Neural cell (in vitro differentiated cells): ENCODE measurements at regions not wholly inside any gene's neighbourhood (a gene's known extent, or its start where the extent isn't known, plus 50 kb on each side); places are given as distances from the start of the nearest gene placed in this dataset.

Experiments used
- H2AFZ ChIP-seq: fragments of 200-600, 300-800 bp; sonication (generic), shearing (Covaris generic); 2 replicates; pipeline ENCODE4 v1.6.0; 2014; ENCODE audit warnings: low read depth, mild to moderate bottlenecking, antibody characterized with exemption, low read length, moderate library complexity
- H3F3A ChIP-seq: fragments of 200-600 bp; shearing (Covaris generic); 2 replicates; pipeline ENCODE4 v1.6.1; 2016; ENCODE audit warnings: mild to moderate bottlenecking, moderate library complexity, mixed read lengths, antibody characterized with exemption, low read length; ENCODE audit not compliant: insufficient read depth, poor library complexity, severe bottlenecking
- H3K27ac ChIP-seq: fragments of 200-600, 300-800 bp; sonication (generic), shearing (Covaris generic); 2 replicates; pipeline ENCODE4 v1.5.1; 2014; ENCODE audit warnings: mild to moderate bottlenecking, low read length, moderate library complexity
- H3K27me3 ChIP-seq: fragments of 300-800, 200-600 bp; sonication (generic), shearing (Covaris generic); 2 replicates; pipeline ENCODE4 v1.6.0; 2014; ENCODE audit warnings: mild to moderate bottlenecking, low read depth, low read length, moderate library complexity; ENCODE audit not compliant: insufficient read depth
- H3K36me3 ChIP-seq: fragments of 300-800, 200-600 bp; sonication (generic), shearing (Covaris generic); 2 replicates; pipeline ENCODE4 v1.5.1; 2014; ENCODE audit warnings: mild to moderate bottlenecking, antibody characterized with exemption, low read length, moderate library complexity; ENCODE audit not compliant: insufficient read depth
- H3K4me2 ChIP-seq: fragments of 300-800, 200-600 bp; sonication (generic), shearing (Covaris generic); 2 replicates; pipeline ENCODE4 v1.6.0; 2014; ENCODE audit warnings: mild to moderate bottlenecking, low read length
- H3K4me3 ChIP-seq: fragments of 300-800, 200-600 bp; sonication (generic), shearing (Covaris generic); 2 replicates; pipeline ENCODE4 v1.5.1; 2014; ENCODE audit warnings: mild to moderate bottlenecking, low read length, moderate library complexity
- H3K79me2 ChIP-seq: fragments of 200-600 bp; shearing (Covaris generic); replicated peaks from 2 replicates; pipeline ENCODE4 v1.6.0; 2014; ENCODE audit warnings: mild to moderate bottlenecking, low read length, moderate library complexity; ENCODE audit not compliant: insufficient read depth
- H3K9ac ChIP-seq: fragments of 300-800, 200-600 bp; sonication (generic), shearing (Covaris generic); 2 replicates; pipeline ENCODE4 v1.6.1; 2016; ENCODE audit warnings: mild to moderate bottlenecking, low read length, mixed read lengths
- H3K9me2 ChIP-seq: fragments of 200-600 bp; shearing (Covaris generic); 2 replicates; pipeline ENCODE4 v1.6.1; 2016; ENCODE audit warnings: mild to moderate bottlenecking, low read length, mixed read lengths; ENCODE audit not compliant: insufficient read depth
- H3K9me3 ChIP-seq: fragments of 200-600, 300-800 bp; sonication (generic), shearing (Covaris generic); 2 replicates; pipeline ENCODE4 v1.6.1; 2016; ENCODE audit warnings: mild to moderate bottlenecking, mixed run types, low read length, moderate library complexity, mixed read lengths
- H4K20me1 ChIP-seq: fragments of 200-600 bp; shearing (Covaris generic); 2 replicates; pipeline ENCODE4 v1.6.1; 2016; ENCODE audit warnings: mild to moderate bottlenecking, mixed run types; ENCODE audit not compliant: insufficient read depth
- EP300 ChIP-seq: fragments of 450-650 bp; conservative IDR thresholded peaks from 2 replicates; pipeline ENCODE4 v1.6.1; 2014; ENCODE audit warnings: antibody characterized with exemption, mild to moderate bottlenecking, moderate library complexity; ENCODE audit not compliant: poor library complexity, severe bottlenecking
- EZH2 ChIP-seq: fragments of 200-600, 300-800 bp; shearing (Covaris generic), sonication (generic); IDR thresholded peaks from 2 replicates; pipeline ENCODE4 v1.6.1; 2014; ENCODE audit warnings: antibody characterized with exemption, low read length, borderline replicate concordance, mild to moderate bottlenecking; ENCODE audit not compliant: insufficient read depth, poor library complexity, severe bottlenecking
- MXI1 ChIP-seq: fragments of 450-650 bp; conservative IDR thresholded peaks from 2 replicates; pipeline ENCODE4 v1.6.1; 2014; ENCODE audit warnings: antibody characterized with exemption, mild to moderate bottlenecking; ENCODE audit not compliant: poor library complexity, severe bottlenecking
- POLR2AphosphoS5 ChIP-seq: IDR thresholded peaks from 2 replicates; pipeline ENCODE4 v1.6.1; 2012
- RAD21 ChIP-seq: fragments of 450-650 bp; conservative IDR thresholded peaks from 2 replicates; pipeline ENCODE4 v1.6.1; 2014; ENCODE audit warnings: antibody characterized with exemption, mild to moderate bottlenecking, moderate library complexity
- SMC3 ChIP-seq: fragments of 450-650 bp; conservative IDR thresholded peaks from 2 replicates; pipeline ENCODE4 v1.6.1; 2014; ENCODE audit warnings: antibody characterized with exemption, mild to moderate bottlenecking, moderate library complexity; ENCODE audit not compliant: poor library complexity
- TAF1 ChIP-seq: IDR thresholded peaks from 2 replicates; pipeline ENCODE4 v1.6.1; 2012; ENCODE audit warnings: low read depth
- TF ChIP-seq, protein P1 (sequence below): fragments of 450-650 bp; IDR thresholded peaks from 2 replicates; pipeline ENCODE4 v1.5.1; 2014; ENCODE audit warnings: antibody characterized with exemption, mild to moderate bottlenecking, moderate library complexity; ENCODE audit not compliant: poor library complexity, severe bottlenecking
- TF ChIP-seq, protein P2 (sequence below): IDR thresholded peaks from 2 replicates; pipeline ENCODE4 v1.6.1; 2012; ENCODE audit warnings: borderline replicate concordance

DNA sequence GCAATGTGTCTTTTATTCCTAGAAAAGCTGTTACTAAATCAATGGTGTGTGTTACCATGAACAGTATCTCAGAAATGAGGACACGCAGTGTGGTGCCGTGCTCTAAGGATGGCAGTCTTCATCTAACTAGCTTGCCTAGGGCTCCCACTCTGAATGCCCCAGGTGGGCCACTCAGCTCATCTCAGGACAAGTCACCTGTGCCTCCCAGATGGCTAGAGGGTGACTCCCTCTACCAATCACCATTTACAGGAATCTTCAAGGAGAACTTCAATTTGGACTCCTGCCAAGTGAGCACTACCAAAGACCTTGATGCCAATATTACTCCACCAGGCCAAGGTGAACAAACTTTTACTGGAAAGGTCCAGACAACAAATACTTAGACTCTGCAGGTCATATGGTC lies 202.8 kb upstream of the FOXQ1 start:
- Histone ChIP-seq H3K9me3 (no peaks in the 10 kb centered on the region), H3K27ac (no peak overlapping the region), H3F3A (no peaks in the 10 kb centered on the region), H4K20me1 (no peaks in the 10 kb centered on the region), H3K79me2 (no peaks in the 10 kb centered on the region), H3K27me3 (peaks cover 31% of the 10 kb centered on the region), H2AFZ (no peak overlapping the region), H3K4me3 (no peak overlapping the region), H3K4me2 (no peak overlapping the region), H3K36me3 (no peaks in the 10 kb centered on the region), H3K9ac (no peak overlapping the region), H3K9me2 (no peaks in the 10 kb centered on the region)
- TF ChIP-seq, protein P1, sequence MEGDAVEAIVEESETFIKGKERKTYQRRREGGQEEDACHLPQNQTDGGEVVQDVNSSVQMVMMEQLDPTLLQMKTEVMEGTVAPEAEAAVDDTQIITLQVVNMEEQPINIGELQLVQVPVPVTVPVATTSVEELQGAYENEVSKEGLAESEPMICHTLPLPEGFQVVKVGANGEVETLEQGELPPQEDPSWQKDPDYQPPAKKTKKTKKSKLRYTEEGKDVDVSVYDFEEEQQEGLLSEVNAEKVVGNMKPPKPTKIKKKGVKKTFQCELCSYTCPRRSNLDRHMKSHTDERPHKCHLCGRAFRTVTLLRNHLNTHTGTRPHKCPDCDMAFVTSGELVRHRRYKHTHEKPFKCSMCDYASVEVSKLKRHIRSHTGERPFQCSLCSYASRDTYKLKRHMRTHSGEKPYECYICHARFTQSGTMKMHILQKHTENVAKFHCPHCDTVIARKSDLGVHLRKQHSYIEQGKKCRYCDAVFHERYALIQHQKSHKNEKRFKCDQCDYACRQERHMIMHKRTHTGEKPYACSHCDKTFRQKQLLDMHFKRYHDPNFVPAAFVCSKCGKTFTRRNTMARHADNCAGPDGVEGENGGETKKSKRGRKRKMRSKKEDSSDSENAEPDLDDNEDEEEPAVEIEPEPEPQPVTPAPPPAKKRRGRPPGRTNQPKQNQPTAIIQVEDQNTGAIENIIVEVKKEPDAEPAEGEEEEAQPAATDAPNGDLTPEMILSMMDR = no peak
- no peak for TF ChIP-seq MXI1
- no peak for TF ChIP-seq SMC3
- TF ChIP-seq POLR2AphosphoS5 = no peak
- no peak for TF ChIP-seq EZH2
- TF ChIP-seq TAF1 = no peak
- TF ChIP-seq EP300 = no peak
- TF ChIP-seq, protein P2, sequence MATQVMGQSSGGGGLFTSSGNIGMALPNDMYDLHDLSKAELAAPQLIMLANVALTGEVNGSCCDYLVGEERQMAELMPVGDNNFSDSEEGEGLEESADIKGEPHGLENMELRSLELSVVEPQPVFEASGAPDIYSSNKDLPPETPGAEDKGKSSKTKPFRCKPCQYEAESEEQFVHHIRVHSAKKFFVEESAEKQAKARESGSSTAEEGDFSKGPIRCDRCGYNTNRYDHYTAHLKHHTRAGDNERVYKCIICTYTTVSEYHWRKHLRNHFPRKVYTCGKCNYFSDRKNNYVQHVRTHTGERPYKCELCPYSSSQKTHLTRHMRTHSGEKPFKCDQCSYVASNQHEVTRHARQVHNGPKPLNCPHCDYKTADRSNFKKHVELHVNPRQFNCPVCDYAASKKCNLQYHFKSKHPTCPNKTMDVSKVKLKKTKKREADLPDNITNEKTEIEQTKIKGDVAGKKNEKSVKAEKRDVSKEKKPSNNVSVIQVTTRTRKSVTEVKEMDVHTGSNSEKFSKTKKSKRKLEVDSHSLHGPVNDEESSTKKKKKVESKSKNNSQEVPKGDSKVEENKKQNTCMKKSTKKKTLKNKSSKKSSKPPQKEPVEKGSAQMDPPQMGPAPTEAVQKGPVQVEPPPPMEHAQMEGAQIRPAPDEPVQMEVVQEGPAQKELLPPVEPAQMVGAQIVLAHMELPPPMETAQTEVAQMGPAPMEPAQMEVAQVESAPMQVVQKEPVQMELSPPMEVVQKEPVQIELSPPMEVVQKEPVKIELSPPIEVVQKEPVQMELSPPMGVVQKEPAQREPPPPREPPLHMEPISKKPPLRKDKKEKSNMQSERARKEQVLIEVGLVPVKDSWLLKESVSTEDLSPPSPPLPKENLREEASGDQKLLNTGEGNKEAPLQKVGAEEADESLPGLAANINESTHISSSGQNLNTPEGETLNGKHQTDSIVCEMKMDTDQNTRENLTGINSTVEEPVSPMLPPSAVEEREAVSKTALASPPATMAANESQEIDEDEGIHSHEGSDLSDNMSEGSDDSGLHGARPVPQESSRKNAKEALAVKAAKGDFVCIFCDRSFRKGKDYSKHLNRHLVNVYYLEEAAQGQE = no peak
- no peak for TF ChIP-seq RAD21

DNA sequence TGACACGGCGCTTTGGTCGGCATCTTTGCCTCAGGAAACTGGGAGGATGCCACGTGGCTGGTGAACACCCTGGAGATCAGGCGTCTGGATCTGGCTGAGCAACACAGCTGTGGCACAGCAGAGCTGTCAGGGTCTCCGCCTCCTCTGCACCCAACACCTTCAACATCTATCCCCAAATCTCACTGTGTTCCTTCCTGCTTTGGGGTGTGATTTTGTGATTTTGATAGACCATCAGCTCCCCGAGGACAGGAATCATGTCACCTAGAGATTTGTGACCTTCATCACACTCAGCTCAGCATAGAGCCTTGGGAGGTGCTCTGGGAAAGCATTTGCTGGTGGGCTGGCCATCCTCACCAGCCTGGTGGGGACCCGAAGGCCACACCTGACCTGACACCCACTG lies 203.7 kb upstream of the FOXQ1 start:
- Histone ChIP-seq H3K27ac (no peak overlapping the region), H3K9me3 (no peaks in the 10 kb centered on the region), H3K36me3 (no peaks in the 10 kb centered on the region), H3K4me3 (no peak overlapping the region), H4K20me1 (no peaks in the 10 kb centered on the region), H3K9ac (no peak overlapping the region), H3K79me2 (no peaks in the 10 kb centered on the region), H2AFZ (no peak overlapping the region), H3F3A (no peaks in the 10 kb centered on the region), H3K9me2 (no peaks in the 10 kb centered on the region), H3K4me2 (no peak overlapping the region), H3K27me3 (peaks cover 40% of the 10 kb centered on the region)
- TF ChIP-seq EZH2 (no peak), TAF1 (no peak), MXI1 (no peak), EP300 (no peak), RAD21 (no peak), SMC3 (no peak), POLR2AphosphoS5 (no peak)
- TF ChIP-seq, protein P2 = no peak
- TF ChIP-seq, protein P1 = no peak
